AG09319 (cell line): ENCODE measurements at regions not wholly inside any gene's neighbourhood (a gene's known extent, or its start where the extent isn't known, plus 50 kb on each side); places are given as distances from the start of the nearest gene placed in this dataset.

Experiments
- DNase-seq: peaks from one replicate; pipeline ENCODE4 v3.0.0-alpha.2; 2010; ENCODE audit warnings: low read depth; ENCODE audit errors: extremely low read depth
- CTCF ChIP-seq: IDR thresholded peaks from 2 replicates; pipeline ENCODE4 v1.5.1; 2011; ENCODE audit warnings: low read depth, mild to moderate bottlenecking, inconsistent platforms, low read length, moderate library complexity

- TF ChIP-seq CTCF, result no peak
- no peak for DNase-seq
Observed at GRCh38 chr5:68983959-68984358, 109.9 kb upstream of the SLC30A5 start.

- TF ChIP-seq CTCF, result no peak
- DNase-seq, result no peak
Observed at GRCh38 chr5:68991279-68992084, 102.3 kb upstream of the SLC30A5 start.

GRCh38 chr5:68994645-68995044 is 99.2 kb upstream of the SLC30A5 start:
- TF ChIP-seq CTCF, result no peak
- DNase-seq, result no peak

GRCh38 chr5:68995845-68996545 is 97.8 kb upstream of the SLC30A5 start:
- DNase-seq, result no peak
- no peak for TF ChIP-seq CTCF

GRCh38 chr5:68999181-68999580 is 94.6 kb upstream of the SLC30A5 start:
- TF ChIP-seq CTCF, result no peak
- DNase-seq, result no peak

GRCh38 chr5:69000216-69000919 is 93.4 kb upstream of the SLC30A5 start:
- TF ChIP-seq CTCF, result no peak
- no peak for DNase-seq

GRCh38 chr5:69000949-69001348 is 92.9 kb upstream of the SLC30A5 start:
- DNase-seq, result no peak
- no peak for TF ChIP-seq CTCF
